ENCODE measurements at regions not wholly inside any gene's neighbourhood (a gene's known extent, or its start where the extent isn't known, plus 50 kb on each side); places are given as distances from the start of the nearest gene placed in this dataset.

- TF ChIP-seq, protein P1, sequence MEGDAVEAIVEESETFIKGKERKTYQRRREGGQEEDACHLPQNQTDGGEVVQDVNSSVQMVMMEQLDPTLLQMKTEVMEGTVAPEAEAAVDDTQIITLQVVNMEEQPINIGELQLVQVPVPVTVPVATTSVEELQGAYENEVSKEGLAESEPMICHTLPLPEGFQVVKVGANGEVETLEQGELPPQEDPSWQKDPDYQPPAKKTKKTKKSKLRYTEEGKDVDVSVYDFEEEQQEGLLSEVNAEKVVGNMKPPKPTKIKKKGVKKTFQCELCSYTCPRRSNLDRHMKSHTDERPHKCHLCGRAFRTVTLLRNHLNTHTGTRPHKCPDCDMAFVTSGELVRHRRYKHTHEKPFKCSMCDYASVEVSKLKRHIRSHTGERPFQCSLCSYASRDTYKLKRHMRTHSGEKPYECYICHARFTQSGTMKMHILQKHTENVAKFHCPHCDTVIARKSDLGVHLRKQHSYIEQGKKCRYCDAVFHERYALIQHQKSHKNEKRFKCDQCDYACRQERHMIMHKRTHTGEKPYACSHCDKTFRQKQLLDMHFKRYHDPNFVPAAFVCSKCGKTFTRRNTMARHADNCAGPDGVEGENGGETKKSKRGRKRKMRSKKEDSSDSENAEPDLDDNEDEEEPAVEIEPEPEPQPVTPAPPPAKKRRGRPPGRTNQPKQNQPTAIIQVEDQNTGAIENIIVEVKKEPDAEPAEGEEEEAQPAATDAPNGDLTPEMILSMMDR (IDR thresholded peaks at IDR 0.05; ENCODE audit: low read length) = no peak
- TF ChIP-seq EZH2phosphoT487 (IDR thresholded peaks at IDR 0.05; ENCODE audit: low read length) (no peak), EZH2 (optimal IDR thresholded peaks at IDR 0.05; ENCODE audit: low read depth, low read length) (no peak)
These were observed 52.1 kb upstream of the KCNE2 start for GRCh38 chr21:34311561-34312330.
